Motor neuron (in vitro differentiated cells): ENCODE measurements at regions not wholly inside any gene's neighbourhood (a gene's known extent, or its start where the extent isn't known, plus 50 kb on each side); places are given as distances from the start of the nearest gene placed in this dataset.
A peak's percentile ranks its signal among the peaks of the same experiment; 100 is the strongest.

ENCODE experiments used
- ATAC-seq, 8 experiments: fragments of 200-7000 bp; cut with Tn5 transposase; replicated peaks in 6 of 8; 2 replicates each; pipeline ENCODE4 v1.8.0; 2021; ENCODE audit warnings: mild to moderate bottlenecking in 8 of 8, moderate library complexity in 8 of 8
- H3K27ac ChIP-seq, 2 donors: fragments of 250-450 bp; sonication (Bioruptor Pico); 2 replicates each; pipeline ENCODE4 v1.9.0; 2021; ENCODE audit warnings: antibody characterized with exemption in 2 of 2, mild to moderate bottlenecking in 2 of 2, moderate library complexity in 1 of 2
- H3K4me1 ChIP-seq, 2 donors: fragments of 250-450 bp; sonication (Bioruptor Pico); replicated peaks in 1 of 2; 2 replicates each; pipeline ENCODE4 v1.6.1; 2021; ENCODE audit warnings: antibody characterized with exemption in 2 of 2, mild to moderate bottlenecking in 2 of 2, moderate library complexity in 1 of 2
- H3K4me3 ChIP-seq, 5 donors: fragments of 250-450 bp; sonication (Bioruptor Pico); 2 replicates each; pipeline ENCODE4 v1.9.0; 2021; ENCODE audit warnings: antibody characterized with exemption in 5 of 5, mild to moderate bottlenecking in 5 of 5, moderate library complexity in 4 of 5
- WGBS, 10 experiments: fragments of 450-650 bp; shearing (Covaris generic); methylation state at CpG; one replicate each; pipeline ENCODE4 v1.0.0; 2022; 5-methylcytosine and 5-hydroxymethylcytosine counted together
- in situ Hi-C, 9 experiments: fragments of 400-800 bp; cut with MboI; loops; one replicate each; pipeline ENCODE4 v1.15.0; 2021; ENCODE audit warnings: low sequenced_read_pairs in 9 of 9, low pct_unique_long_range_greater_than_20kb in 2 of 9; ENCODE audit not compliant: unreplicated experiment in 9 of 9

- H3K27ac ChIP-seq, result peak overlapping the region; percentile 63 to 78
- in situ Hi-C loops, result no loop called here
- peak; percentile 81 to 94 (median 88) for ATAC-seq
These were observed 357.7 kb downstream of the BUD13 start for GRCh38 chr11:116415095-116415494.

GRCh38 chr11:116414357-116414880 lies 358.4 kb downstream of the BUD13 start:
- WGBS, 10 experiments, result 0 to 72% (median 32%) methylated on average over 3 to 9 of the region's 9 CpGs; no CpG with 5 or more reads in 5 of the 10 experiments
- in situ Hi-C loops, result no loop called here
- H3K4me1 ChIP-seq, result peaks cover 35 to 38% of the 10 kb centered on the region in 2 donors
- H3K4me3 ChIP-seq, result no peak overlapping the region
- H3K27ac ChIP-seq, result peak overlapping the region; percentile 63 to 78
- no peak for ATAC-seq

More at GRCh38 chr11:116415095-116415494, 357.7 kb downstream of the BUD13 start:
- 0 to 21% (median 6%) methylated on average over 1 to 4 of the region's 6 CpGs; no CpG with 5 or more reads in 4 of the 10 experiments for WGBS, 10 experiments
- Histone ChIP-seq H3K4me1 (peaks cover 35 to 38% of the 10 kb centered on the region in 2 donors), H3K4me3 (no peak overlapping the region)

GRCh38 chr11:116413301-116414242 lies 359.2 kb downstream of the BUD13 start:
- Histone ChIP-seq H3K4me3 (no peak overlapping the region), H3K4me1 (peaks cover 35 to 43% of the 10 kb centered on the region in 2 donors), H3K27ac (peak overlapping the region; percentile 63 to 78)
- peak in 7 of 8 experiments; percentile 12 to 54 (median 35) for ATAC-seq
- in situ Hi-C loops, result no loop called here
- WGBS, 10 experiments, result 40 to 100% (median 86%) methylated on average over 1 to 2 of the region's 2 CpGs; no CpG with 5 or more reads in 5 of the 10 experiments

GRCh38 chr11:116412118-116412889 lies 360.5 kb downstream of the BUD13 start:
- Histone ChIP-seq H3K4me1 (peaks cover 35 to 40% of the 10 kb centered on the region in 2 donors), H3K4me3 (no peak overlapping the region), H3K27ac (peak overlapping the region in 1 of 2 donors; percentile 63)
- no peak for ATAC-seq
- in situ Hi-C loops, result no loop called here
- WGBS, 10 experiments, result 0 to 67% (median 44%) methylated on average over 1 to 6 of the region's 6 CpGs; no CpG with 5 or more reads in 1 of the 10 experiments

GRCh38 chr11:116409238-116409637 lies 363.5 kb downstream of the BUD13 start:
- 20% methylated on average over 2 of the region's 4 CpGs; no CpG with 5 or more reads in 9 of the 10 experiments for WGBS, 10 experiments
- peak in 2 of 8 experiments; percentile 13 to 25 for ATAC-seq
- H3K27ac ChIP-seq, result no peak overlapping the region
- in situ Hi-C loops, result no loop called here
- H3K4me3 ChIP-seq, result no peak overlapping the region
- H3K4me1 ChIP-seq, result peaks cover 27 to 33% of the 10 kb centered on the region in 2 donors

GRCh38 chr11:116406042-116406441 lies 366.7 kb downstream of the BUD13 start:
- Histone ChIP-seq H3K27ac (no peak overlapping the region), H3K4me1 (peaks cover 13 to 27% of the 10 kb centered on the region in 2 donors), H3K4me3 (no peak overlapping the region)
- in situ Hi-C loops, result no loop called here
- WGBS, 10 experiments, result 13 to 100% (median 80%) methylated on average over 1 of the region's 1 CpG; no CpG with 5 or more reads in 3 of the 10 experiments
- ATAC-seq, result no peak

- Histone ChIP-seq H3K4me1 (peaks cover 13 to 27% of the 10 kb centered on the region in 2 donors), H3K27ac (peak overlapping the region in 1 of 2 donors; percentile 69), H3K4me3 (no peak overlapping the region)
- peak in 3 of 8 experiments; percentile 81 to 92 (median 82) for ATAC-seq
- WGBS, 10 experiments, result 0 to 100% (median 20%) methylated on average over 1 to 3 of the region's 3 CpGs; no CpG with 5 or more reads in 1 of the 10 experiments
- in situ Hi-C loops, result no loop called here
These were observed 368.4 kb downstream of the BUD13 start for GRCh38 chr11:116404462-116404798.

- Histone ChIP-seq H3K27ac (peak overlapping the region in 1 of 2 donors; percentile 69), H3K4me1 (peaks cover 8 to 27% of the 10 kb centered on the region in 2 donors), H3K4me3 (no peak overlapping the region)
- in situ Hi-C loops, result no loop called here
- WGBS, 10 experiments, result 0 to 80% (median 35%) methylated on average over 1 to 4 of the region's 4 CpGs
- peak in 7 of 8 experiments; percentile 17 to 93 (median 57) for ATAC-seq
These were observed 368.9 kb downstream of the BUD13 start for GRCh38 chr11:116403794-116404461.

GRCh38 chr11:116400081-116400480 lies 372.7 kb downstream of the BUD13 start:
- WGBS, 10 experiments, result 8 to 100% (median 81%) methylated on average over 1 to 5 of the region's 5 CpGs; no CpG with 5 or more reads in 2 of the 10 experiments
- ATAC-seq, result no peak
- H3K4me3 ChIP-seq, result no peak overlapping the region
- H3K27ac ChIP-seq, result no peak overlapping the region
- H3K4me1 ChIP-seq, result peaks cover 8 to 35% of the 10 kb centered on the region in 2 donors
- in situ Hi-C loops, result no loop called here

- no peak for ATAC-seq
These were observed 375.1 kb downstream of the BUD13 start for GRCh38 chr11:116397602-116398084.

GRCh38 chr11:116396331-116396730 lies 376.5 kb downstream of the BUD13 start:
- ATAC-seq, result no peak
- Histone ChIP-seq H3K4me3 (no peak overlapping the region), H3K4me1 (peaks cover 0 to 11% of the 10 kb centered on the region in 2 donors), H3K27ac (no peak overlapping the region)
- WGBS, 10 experiments, result 0 to 80% (median 7%) methylated on average over 1 to 2 of the region's 2 CpGs; no CpG with 5 or more reads in 3 of the 10 experiments
- in situ Hi-C loops, result no loop called here

More at GRCh38 chr11:116397602-116398084, 375.1 kb downstream of the BUD13 start:
- H3K4me1 ChIP-seq, result peaks cover 0 to 11% of the 10 kb centered on the region in 2 donors
- H3K27ac ChIP-seq, result no peak overlapping the region
- no peak overlapping the region for H3K4me3 ChIP-seq
- in situ Hi-C loops, result no loop called here
- 0 to 100% (median 52%) methylated on average over 2 to 3 of the region's 4 CpGs; no CpG with 5 or more reads in 4 of the 10 experiments for WGBS, 10 experiments

- 0 to 100% (median 29%) methylated on average over 1 to 3 of the region's 3 CpGs; no CpG with 5 or more reads in 4 of the 10 experiments for WGBS, 10 experiments
- no peak overlapping the region for H3K27ac ChIP-seq
- no peak overlapping the region for H3K4me3 ChIP-seq
- in situ Hi-C loops, result no loop called here
- no peak for ATAC-seq
- H3K4me1 ChIP-seq, result peaks cover 0 to 11% of the 10 kb centered on the region in 2 donors
These were observed 378.8 kb downstream of the BUD13 start for GRCh38 chr11:116394022-116394421.
